Tibial nerve (tissue), 4 donors: ENCODE measurements at regions not wholly inside any gene's neighbourhood (a gene's known extent, or its start where the extent isn't known, plus 50 kb on each side); places are given as distances from the start of the nearest gene placed in this dataset.

ENCODE experiments used
- DNase-seq, 2 donors: peaks; one replicate each; pipeline ENCODE4 v3.0.0-alpha.2; 2019; ENCODE audit warnings: low spot score in 2 of 2
- H3K27ac ChIP-seq, 4 donors: fragments of 200-600 bp; sonication (generic) in 3 of 4; one replicate each; pipeline ENCODE4 v1.5.1; 2017 to 2019; ENCODE audit warnings: mild to moderate bottlenecking in 1 of 4
- H3K27me3 ChIP-seq, 2 donors: fragments of 200-600 bp; sonication (generic) in 1 of 2; one replicate each; pipeline versions ENCODE4 v1.5.1 to v1.6.0; 2017 to 2019
- H3K36me3 ChIP-seq, 3 donors: fragments of 200-600 bp; sonication (generic); one replicate each; pipeline ENCODE4 v1.5.1; 2018 to 2019
- H3K4me1 ChIP-seq, 4 donors: fragments of 200-600 bp; sonication (generic) in 3 of 4; one replicate each; pipeline ENCODE4 v1.5.1; 2017 to 2019
- H3K4me3 ChIP-seq, 4 donors: fragments of 200-600 bp; sonication (generic) in 3 of 4; one replicate each; pipeline ENCODE4 v1.5.1; 2017 to 2019; ENCODE audit warnings: mild to moderate bottlenecking in 1 of 4, moderate library complexity in 1 of 4
- H3K9me3 ChIP-seq, 4 donors: fragments of 200-600 bp; sonication (generic) in 3 of 4; one replicate each; pipeline ENCODE4 v1.5.1; 2017 to 2019
- EP300 ChIP-seq, 2 donors: sonication (generic); formaldehyde crosslinking; IDR thresholded peaks; one replicate each; pipeline ENCODE4 v1.6.1; 2017; ENCODE audit warnings: antibody characterized with exemption in 2 of 2, mild to moderate bottlenecking in 1 of 2
- POLR2A ChIP-seq, 2 donors: fragments of 450-650 bp; IDR thresholded peaks; one replicate each; pipeline ENCODE4 v1.6.1; 2017; ENCODE audit warnings: antibody characterized with exemption in 2 of 2, mild to moderate bottlenecking in 2 of 2, moderate library complexity in 2 of 2
- WGBS, 2 donors: methylation state at CpG; one replicate each; pipeline ENCODE4 v1.1.5; 2018; 5-methylcytosine and 5-hydroxymethylcytosine counted together
- TF ChIP-seq, protein P1 (sequence below), 5 experiments: fragments of 200-600 bp in 3 of 5; fragments of 450-650 bp in 2 of 5; sonication (generic) in 3 of 5; IDR thresholded peaks; one replicate each; pipeline ENCODE4 v1.5.1; 2016 to 2019; ENCODE audit warnings: antibody characterized with exemption in 5 of 5, mild to moderate bottlenecking in 3 of 5, moderate library complexity in 2 of 5

DNA sequence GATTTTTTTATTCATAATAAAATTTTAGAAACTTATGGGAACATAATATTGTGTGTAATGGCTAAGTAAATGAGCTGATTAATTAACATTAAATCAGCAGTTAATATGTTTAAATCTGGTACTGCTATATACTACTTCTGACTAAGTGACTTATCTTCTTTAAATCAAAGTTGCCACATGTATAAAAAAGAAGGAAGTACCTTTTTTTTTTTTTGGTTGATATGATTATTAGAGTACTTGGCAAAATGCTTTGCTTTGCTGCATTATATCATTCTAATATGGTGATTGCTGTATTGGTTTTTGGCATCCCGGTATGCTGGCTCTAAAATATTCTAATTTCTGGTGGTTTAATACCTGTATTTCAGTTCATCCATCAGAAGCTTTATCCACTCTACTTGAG is 319.1 kb upstream of the RGS6 start:
- DNase-seq = no peak
- Histone ChIP-seq H3K27me3 (no peaks in the 10 kb centered on the region), H3K4me3 (no peak overlapping the region), H3K9me3 (no peaks in the 10 kb centered on the region), H3K36me3 (no peaks in the 10 kb centered on the region), H3K27ac (no peak overlapping the region), H3K4me1 (peaks cover 0 to 9% (median 2%) of the 10 kb centered on the region in 4 donors)
- 88 to 97% methylated on average over 1 of the region's 1 CpG for WGBS, 2 donors
- no peak for TF ChIP-seq EP300 (IDR thresholded peaks at IDR 0.05)
- TF ChIP-seq, protein P1, sequence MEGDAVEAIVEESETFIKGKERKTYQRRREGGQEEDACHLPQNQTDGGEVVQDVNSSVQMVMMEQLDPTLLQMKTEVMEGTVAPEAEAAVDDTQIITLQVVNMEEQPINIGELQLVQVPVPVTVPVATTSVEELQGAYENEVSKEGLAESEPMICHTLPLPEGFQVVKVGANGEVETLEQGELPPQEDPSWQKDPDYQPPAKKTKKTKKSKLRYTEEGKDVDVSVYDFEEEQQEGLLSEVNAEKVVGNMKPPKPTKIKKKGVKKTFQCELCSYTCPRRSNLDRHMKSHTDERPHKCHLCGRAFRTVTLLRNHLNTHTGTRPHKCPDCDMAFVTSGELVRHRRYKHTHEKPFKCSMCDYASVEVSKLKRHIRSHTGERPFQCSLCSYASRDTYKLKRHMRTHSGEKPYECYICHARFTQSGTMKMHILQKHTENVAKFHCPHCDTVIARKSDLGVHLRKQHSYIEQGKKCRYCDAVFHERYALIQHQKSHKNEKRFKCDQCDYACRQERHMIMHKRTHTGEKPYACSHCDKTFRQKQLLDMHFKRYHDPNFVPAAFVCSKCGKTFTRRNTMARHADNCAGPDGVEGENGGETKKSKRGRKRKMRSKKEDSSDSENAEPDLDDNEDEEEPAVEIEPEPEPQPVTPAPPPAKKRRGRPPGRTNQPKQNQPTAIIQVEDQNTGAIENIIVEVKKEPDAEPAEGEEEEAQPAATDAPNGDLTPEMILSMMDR (IDR thresholded peaks at IDR 0.05) = no peak
- no peak for TF ChIP-seq POLR2A (IDR thresholded peaks at IDR 0.05)

DNA sequence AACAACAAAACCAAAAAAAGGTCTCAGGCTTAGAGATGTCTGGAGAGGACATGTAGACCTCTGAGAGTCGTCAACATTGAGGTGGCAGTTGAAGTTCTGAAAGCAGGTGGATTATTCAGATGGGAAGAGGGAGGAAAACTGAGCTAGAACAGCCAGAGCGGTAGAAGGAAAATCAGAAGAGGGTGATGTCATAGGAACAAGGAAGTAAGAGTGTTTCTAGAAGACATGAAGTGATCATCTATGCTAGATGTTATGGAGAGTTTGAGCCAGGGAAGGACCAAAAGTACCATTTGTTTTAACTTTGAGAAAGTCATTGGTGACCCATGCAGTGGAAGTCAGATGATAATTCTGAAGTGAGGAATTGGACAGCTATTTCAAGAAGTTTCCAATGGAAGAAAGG is 316.2 kb upstream of the RGS6 start:
- no peaks in the 10 kb centered on the region for H3K27me3 ChIP-seq
- DNase-seq = no peak
- no peaks in the 10 kb centered on the region for H3K9me3 ChIP-seq
- WGBS, 2 donors = 95 to 99% methylated on average over 2 of the region's 2 CpGs
- H3K4me1 ChIP-seq = peaks cover 0 to 2% (median 0%) of the 10 kb centered on the region in 4 donors
- H3K27ac ChIP-seq = no peak overlapping the region
- H3K36me3 ChIP-seq = peaks cover 0 to 21% (median 0%) of the 10 kb centered on the region in 3 donors
- H3K4me3 ChIP-seq = no peak overlapping the region
- TF ChIP-seq, protein P1 (IDR thresholded peaks at IDR 0.05) = no peak
- TF ChIP-seq EP300 (IDR thresholded peaks at IDR 0.05) (no peak), POLR2A (IDR thresholded peaks at IDR 0.05) (no peak)

DNA sequence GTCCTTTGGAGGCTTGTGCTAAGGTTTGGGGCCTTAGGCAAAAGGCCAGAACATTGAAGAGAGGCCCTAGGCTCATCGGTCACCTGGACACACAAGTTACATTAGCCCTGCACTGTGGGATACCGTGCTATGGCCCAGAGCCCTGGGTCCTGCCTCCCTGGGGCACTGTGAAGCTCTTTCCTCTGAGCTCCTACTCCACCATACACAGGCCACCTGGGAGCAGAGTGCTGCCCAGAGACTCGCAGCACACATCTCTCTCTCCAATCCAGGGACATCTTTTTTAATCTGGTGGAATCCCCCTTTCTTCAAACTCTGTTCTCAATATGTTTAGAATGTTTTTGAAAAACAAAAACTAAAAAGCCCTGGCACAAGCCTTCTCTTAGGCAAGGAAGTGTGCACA is 314.2 kb upstream of the RGS6 start:
- Histone ChIP-seq H3K36me3 (peaks cover 0 to 32% (median 0%) of the 10 kb centered on the region in 3 donors), H3K27ac (no peak overlapping the region), H3K27me3 (no peaks in the 10 kb centered on the region), H3K4me3 (no peak overlapping the region), H3K9me3 (no peaks in the 10 kb centered on the region), H3K4me1 (peaks cover 0 to 8% (median 0%) of the 10 kb centered on the region in 4 donors)
- 88 to 100% methylated on average over 3 of the region's 3 CpGs for WGBS, 2 donors
- no peak for DNase-seq
- TF ChIP-seq, protein P1 (IDR thresholded peaks at IDR 0.05) = no peak
- no peak for TF ChIP-seq POLR2A (IDR thresholded peaks at IDR 0.05)
- no peak for TF ChIP-seq EP300 (IDR thresholded peaks at IDR 0.05)

DNA sequence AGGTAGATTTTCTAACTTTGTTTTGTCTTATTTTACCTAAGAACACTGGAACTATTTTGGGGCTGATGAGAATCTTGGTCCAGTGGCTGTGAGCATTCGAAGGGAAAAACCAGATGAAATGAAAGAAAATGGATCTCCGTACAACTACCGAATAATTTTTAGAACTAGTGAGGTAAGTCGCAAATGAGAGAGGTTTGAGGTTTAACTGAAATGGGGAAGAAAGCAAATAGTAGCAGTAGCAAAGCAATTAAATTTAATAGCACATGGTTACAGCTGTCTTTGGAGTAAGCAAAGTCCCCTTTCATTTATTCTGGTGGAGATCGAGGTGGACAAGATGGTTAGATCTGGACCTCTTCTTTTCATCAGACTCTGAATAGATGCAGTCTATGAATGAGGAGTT is 313.5 kb upstream of the RGS6 start:
- Histone ChIP-seq H3K27me3 (no peaks in the 10 kb centered on the region), H3K4me1 (peaks cover 0 to 8% (median 0%) of the 10 kb centered on the region in 4 donors), H3K9me3 (no peaks in the 10 kb centered on the region), H3K4me3 (no peak overlapping the region), H3K36me3 (peaks cover 0 to 34% (median 0%) of the 10 kb centered on the region in 3 donors), H3K27ac (no peak overlapping the region)
- DNase-seq = no peak
- TF ChIP-seq, protein P1 (IDR thresholded peaks at IDR 0.05) = no peak
- no peak for TF ChIP-seq POLR2A (IDR thresholded peaks at IDR 0.05)
- TF ChIP-seq EP300 (IDR thresholded peaks at IDR 0.05) = no peak
- WGBS, 2 donors = 93 to 95% methylated on average over 5 of the region's 5 CpGs

DNA sequence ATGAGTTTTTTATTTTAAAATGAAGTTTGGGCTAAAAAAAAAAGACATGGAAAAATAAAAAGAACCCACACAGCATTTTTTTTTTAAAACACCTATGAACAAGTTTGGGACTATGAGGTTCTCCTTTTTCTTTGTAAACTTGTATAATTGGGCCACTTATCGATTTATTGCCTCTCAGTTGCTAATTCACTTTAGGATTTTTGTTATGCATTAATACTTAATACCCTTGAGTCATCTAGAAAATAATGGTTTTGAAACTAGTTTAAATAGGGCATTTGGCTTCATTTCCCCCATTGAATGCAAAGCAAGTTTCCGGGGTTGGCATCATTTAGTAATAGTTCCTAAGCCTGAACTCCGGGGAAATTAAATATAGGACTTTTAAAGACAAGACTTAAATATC is 312.8 kb upstream of the RGS6 start:
- no peak for TF ChIP-seq POLR2A (IDR thresholded peaks at IDR 0.05)
- TF ChIP-seq EP300 (IDR thresholded peaks at IDR 0.05) = no peak
- TF ChIP-seq, protein P1 (IDR thresholded peaks at IDR 0.05) = no peak
- DNase-seq = no peak
- Histone ChIP-seq H3K9me3 (no peaks in the 10 kb centered on the region), H3K4me3 (no peak overlapping the region), H3K27ac (no peak overlapping the region), H3K36me3 (peaks cover 0 to 41% (median 0%) of the 10 kb centered on the region in 3 donors), H3K27me3 (no peaks in the 10 kb centered on the region), H3K4me1 (peaks cover 0 to 8% (median 0%) of the 10 kb centered on the region in 4 donors)
- WGBS, 2 donors = 96 to 97% methylated on average over 3 of the region's 3 CpGs
